Endothelial cell of umbilical vein (primary cell): ENCODE measurements at regions not wholly inside any gene's neighbourhood (a gene's known extent, or its start where the extent isn't known, plus 50 kb on each side); places are given as distances from the start of the nearest gene placed in this dataset.

Experiments
- BruUV-seq: library from RNA; stranded (reverse); fragments of 400-500 nt; replicated peaks from 2 replicates; lab custom pipeline; 2021; lab: Mats Ljungman, UMichigan
- CTCF ChIA-PET: fragments of 300-600, 350-600 bp; sonication (Branson Sonifier 250); formaldehyde crosslinking; loops from one replicate; lab custom pipeline; 2021; ENCODE audit warnings: antibody characterized with exemption, inconsistent platforms; lab: Charles Lee
- POLR2A ChIA-PET: fragments of 300-600, 350-600 bp; sonication (Branson Sonifier 250); formaldehyde crosslinking; loops from one replicate; lab custom pipeline; 2021; ENCODE audit warnings: antibody characterized with exemption, inconsistent platforms; lab: Charles Lee
- DNase-seq: peaks from one replicate; pipeline ENCODE4 v3.0.0-alpha.2; 2011; ENCODE audit warnings: low read depth, low spot score
- FAIRE-seq: peaks from 2 replicates; lab custom pipeline; 2011; peaks lifted over from hg19 to GRCh38; lab: Jason Lieb, UNC
- H2AFZ ChIP-seq: 2 replicates; pipeline ENCODE4 v1.6.0; 2012; ENCODE audit warnings: low read depth, low read length, control low read depth, inconsistent platforms
- H3K27ac ChIP-seq: 2 replicates; pipeline ENCODE4 v1.5.1; 2011; ENCODE audit warnings: low read depth, mild to moderate bottlenecking, control low read depth, low read length, moderate library complexity; ENCODE audit not compliant: insufficient read depth
- H3K27me3 ChIP-seq, 2 experiments: 2 replicates each; pipeline versions ENCODE4 v1.6.0 to v1.6.1; 2011; ENCODE audit warnings: low read length in 2 of 2, mixed read lengths in 1 of 2; ENCODE audit not compliant: control insufficient read depth in 2 of 2, insufficient read depth in 2 of 2
- H3K36me3 ChIP-seq, 2 experiments: 2 replicates in 1 of 2; 3 replicates in 1 of 2; pipeline ENCODE4 v1.5.1; 2011; ENCODE audit warnings: low read length in 2 of 2, mild to moderate bottlenecking in 1 of 2, moderate library complexity in 1 of 2; ENCODE audit not compliant: control insufficient read depth in 2 of 2, insufficient read depth in 2 of 2; ENCODE audit errors: extremely low read depth in 1 of 2
- H3K4me1 ChIP-seq: 3 replicates; pipeline ENCODE4 v1.5.1; 2011; ENCODE audit warnings: mild to moderate bottlenecking, low read length; ENCODE audit not compliant: control insufficient read depth, insufficient read depth; ENCODE audit errors: extremely low read depth
- H3K4me2 ChIP-seq: 2 replicates; pipeline ENCODE4 v1.6.1; 2011; ENCODE audit warnings: low read length, control low read depth, mixed read lengths; ENCODE audit not compliant: insufficient read depth
- H3K4me3 ChIP-seq, 3 experiments: fragments of 200-600 bp in 1 of 3; sonication (generic), shearing (Covaris generic) in 1 of 3; replicated peaks in 1 of 3; 2 replicates each; pipeline ENCODE4 v1.5.1; 2011 to 2016; ENCODE audit warnings: control low read depth in 3 of 3, low read length in 3 of 3, mild to moderate bottlenecking in 2 of 3, inconsistent platforms in 1 of 3, low read depth in 1 of 3, moderate library complexity in 1 of 3; ENCODE audit not compliant: insufficient read depth in 1 of 3
- H3K79me2 ChIP-seq: 2 replicates; pipeline ENCODE4 v1.6.0; 2012; ENCODE audit warnings: low read length, inconsistent platforms; ENCODE audit not compliant: control insufficient read depth, insufficient read depth
- H3K9ac ChIP-seq: replicated peaks from 2 replicates; pipeline ENCODE3; 2011; ENCODE audit warnings: low read length, control low read depth; ENCODE audit not compliant: insufficient read depth; ENCODE audit errors: extremely low read depth
- H3K9me1 ChIP-seq: replicated peaks from 3 replicates; pipeline ENCODE4 v1.6.0; 2011; ENCODE audit warnings: mild to moderate bottlenecking, low read length; ENCODE audit not compliant: control insufficient read depth, insufficient read depth; ENCODE audit errors: extremely low read depth
- H3K9me3 ChIP-seq: replicated peaks from 2 replicates; pipeline ENCODE4 v1.5.1; 2012; ENCODE audit warnings: low read length, inconsistent platforms; ENCODE audit not compliant: control insufficient read depth, insufficient read depth
- H4K20me1 ChIP-seq: replicated peaks from 2 replicates; pipeline ENCODE3; 2011; ENCODE audit warnings: mild to moderate bottlenecking, low read length; ENCODE audit not compliant: control insufficient read depth, insufficient read depth; ENCODE audit errors: extremely low read depth
- EZH2 ChIP-seq: IDR thresholded peaks from 2 replicates; pipeline ENCODE4 v1.6.1; 2012; ENCODE audit warnings: borderline replicate concordance, low read depth, mild to moderate bottlenecking, moderate library complexity, low read length, inconsistent platforms; ENCODE audit not compliant: severe bottlenecking
- FOS ChIP-seq: IDR thresholded peaks from 2 replicates; pipeline ENCODE4 v1.6.1; 2011; ENCODE audit warnings: mild to moderate bottlenecking, low read length, moderate library complexity, borderline replicate concordance; ENCODE audit not compliant: insufficient read depth
- GATA2 ChIP-seq: IDR thresholded peaks from 2 replicates; pipeline ENCODE4 v1.7.0; 2011; ENCODE audit warnings: low read depth, mild to moderate bottlenecking, moderate library complexity, mixed read lengths, low read length; ENCODE audit not compliant: insufficient read length, insufficient read depth
- JUN ChIP-seq: IDR thresholded peaks from 2 replicates; pipeline ENCODE4 v1.6.1; 2011; ENCODE audit warnings: borderline replicate concordance, low read depth; ENCODE audit not compliant: insufficient read length, insufficient read depth
- MYC ChIP-seq: IDR thresholded peaks from one replicate; pipeline ENCODE4 v1.6.1; 2011; ENCODE audit warnings: mild to moderate bottlenecking, low read depth, low read length
- POLR2A ChIP-seq: IDR thresholded peaks from 2 replicates; pipeline ENCODE4 v1.6.1; 2012; ENCODE audit warnings: low read depth, mild to moderate bottlenecking, control low read depth, low read length
- POLR2AphosphoS5 ChIP-seq: IDR thresholded peaks from 2 replicates; pipeline ENCODE4 v1.6.1; 2012; ENCODE audit warnings: low read depth, mild to moderate bottlenecking, control low read depth, low read length, moderate library complexity; ENCODE audit not compliant: insufficient read depth
- dilution Hi-C: fragments of 300-500 bp; cut with MboI; formaldehyde crosslinking; loops from one replicate; pipeline ENCODE4 v1.15.0; 2019; ENCODE audit warnings: low sequenced_read_pairs; ENCODE audit not compliant: extremely low pct_ligation_motif_present
- intact Hi-C: fragments of 100-400 bp; cut with micrococcal nuclease; formaldehyde crosslinking; loops from one replicate; pipeline ENCODE4 v1.10.0; 2022
- TF ChIP-seq, protein P1 (sequence below), 2 donors: IDR thresholded peaks; 1 replicate in 1 of 2; 2 replicates in 1 of 2; pipeline ENCODE4 v1.5.1; 2011; ENCODE audit warnings: low read length in 2 of 2, mild to moderate bottlenecking in 2 of 2, moderate library complexity in 2 of 2, control low read depth in 1 of 2, inconsistent platforms in 1 of 2, low read depth in 1 of 2; ENCODE audit not compliant: insufficient read depth in 1 of 2; ENCODE audit errors: extremely low read depth in 1 of 2
- TF ChIP-seq, protein P2 (sequence below): IDR thresholded peaks from 2 replicates; pipeline ENCODE4 v1.6.1; 2011; ENCODE audit not compliant: insufficient read depth, insufficient read length

- POLR2A ChIA-PET: no interaction called here
- FAIRE-seq (no peak), DNase-seq (no peak)
- TF ChIP-seq MYC: no peak
- TF ChIP-seq POLR2AphosphoS5: no peak
- no peak for TF ChIP-seq POLR2A
- no peak for TF ChIP-seq GATA2
- no peak for TF ChIP-seq FOS
- no peak for TF ChIP-seq JUN
- TF ChIP-seq, protein P1, sequence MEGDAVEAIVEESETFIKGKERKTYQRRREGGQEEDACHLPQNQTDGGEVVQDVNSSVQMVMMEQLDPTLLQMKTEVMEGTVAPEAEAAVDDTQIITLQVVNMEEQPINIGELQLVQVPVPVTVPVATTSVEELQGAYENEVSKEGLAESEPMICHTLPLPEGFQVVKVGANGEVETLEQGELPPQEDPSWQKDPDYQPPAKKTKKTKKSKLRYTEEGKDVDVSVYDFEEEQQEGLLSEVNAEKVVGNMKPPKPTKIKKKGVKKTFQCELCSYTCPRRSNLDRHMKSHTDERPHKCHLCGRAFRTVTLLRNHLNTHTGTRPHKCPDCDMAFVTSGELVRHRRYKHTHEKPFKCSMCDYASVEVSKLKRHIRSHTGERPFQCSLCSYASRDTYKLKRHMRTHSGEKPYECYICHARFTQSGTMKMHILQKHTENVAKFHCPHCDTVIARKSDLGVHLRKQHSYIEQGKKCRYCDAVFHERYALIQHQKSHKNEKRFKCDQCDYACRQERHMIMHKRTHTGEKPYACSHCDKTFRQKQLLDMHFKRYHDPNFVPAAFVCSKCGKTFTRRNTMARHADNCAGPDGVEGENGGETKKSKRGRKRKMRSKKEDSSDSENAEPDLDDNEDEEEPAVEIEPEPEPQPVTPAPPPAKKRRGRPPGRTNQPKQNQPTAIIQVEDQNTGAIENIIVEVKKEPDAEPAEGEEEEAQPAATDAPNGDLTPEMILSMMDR (IDR thresholded peaks at IDR 0.05; ENCODE audit: extremely low read depth in 1 of 2, insufficient read depth in 1 of 2, low read depth in 1 of 2, low read length in 2 of 2): no peak
- no peak for TF ChIP-seq EZH2
- TF ChIP-seq, protein P2, sequence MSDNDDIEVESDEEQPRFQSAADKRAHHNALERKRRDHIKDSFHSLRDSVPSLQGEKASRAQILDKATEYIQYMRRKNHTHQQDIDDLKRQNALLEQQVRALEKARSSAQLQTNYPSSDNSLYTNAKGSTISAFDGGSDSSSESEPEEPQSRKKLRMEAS: no peak
- Histone ChIP-seq H4K20me1 (no peaks in the 10 kb centered on the region), H3K9me1 (no peaks in the 10 kb centered on the region), H3K27me3 (no peaks in the 10 kb centered on the region), H3K4me1 (no peaks in the 10 kb centered on the region), H3K79me2 (no peaks in the 10 kb centered on the region), H3K9me3 (no peaks in the 10 kb centered on the region), H3K4me3 (no peak overlapping the region), H3K27ac (no peak overlapping the region), H2AFZ (no peak overlapping the region), H3K36me3 (no peaks in the 10 kb centered on the region), H3K9ac (no peak overlapping the region), H3K4me2 (no peak overlapping the region)
- dilution Hi-C loops: no loop called here
- BruUV-seq: no TSS peak
- intact Hi-C loops: no loop called here
- CTCF ChIA-PET: interaction anchor here (1.3 kb wide), 1 partner anchor 33 kb away, joined by 3 read pairs; no protein-coding TSS in a partner anchor
These were observed 102.3 kb upstream of the SULF2 start for GRCh38 chr20:47887477-47888080.
